ENCODE measurements at regions not wholly inside any gene's neighbourhood (a gene's known extent, or its start where the extent isn't known, plus 50 kb on each side); places are given as distances from the start of the nearest gene placed in this dataset.

- DNase-seq, result no peak
Measured at GRCh38 chr1:234535763-234536515, 57.0 kb upstream of the TARBP1 start.

GRCh38 chr1:234535218-234535617 lies 56.2 kb upstream of the TARBP1 start:
- DNase-seq, result no peak

GRCh38 chr1:234533975-234534876 lies 55.2 kb upstream of the TARBP1 start:
- no peak for DNase-seq

GRCh38 chr1:234533034-234533891 lies 54.3 kb upstream of the TARBP1 start:
- DNase-seq, result no peak

- DNase-seq, result no peak
Measured at GRCh38 chr1:234532503-234532922, 53.5 kb upstream of the TARBP1 start.

DNA sequence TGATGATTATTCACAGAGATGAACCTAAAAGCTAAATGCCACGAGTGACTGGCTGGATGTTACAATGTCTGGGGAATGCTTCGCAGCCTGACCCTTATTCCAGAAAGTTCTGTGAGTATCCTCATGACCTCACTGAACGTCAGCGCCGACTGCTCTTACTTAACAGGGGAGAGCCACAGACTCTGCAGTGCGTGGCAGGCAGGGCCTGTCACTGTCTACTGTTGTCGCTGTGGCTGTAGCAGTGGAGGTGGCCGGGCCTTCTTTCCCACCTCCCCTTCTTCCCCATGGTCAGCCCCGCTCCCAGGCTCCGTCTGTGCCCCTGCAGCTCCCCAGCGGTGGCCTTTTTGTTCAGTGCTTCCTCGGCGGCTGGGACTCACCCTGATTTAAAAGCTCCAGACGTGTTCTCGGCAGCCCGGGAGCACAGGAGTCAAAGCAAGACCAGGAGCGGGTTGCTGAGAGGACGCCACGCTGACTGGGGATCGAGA lies 52.2 kb upstream of the TARBP1 start:
- DNase-seq, result no peak

DNA sequence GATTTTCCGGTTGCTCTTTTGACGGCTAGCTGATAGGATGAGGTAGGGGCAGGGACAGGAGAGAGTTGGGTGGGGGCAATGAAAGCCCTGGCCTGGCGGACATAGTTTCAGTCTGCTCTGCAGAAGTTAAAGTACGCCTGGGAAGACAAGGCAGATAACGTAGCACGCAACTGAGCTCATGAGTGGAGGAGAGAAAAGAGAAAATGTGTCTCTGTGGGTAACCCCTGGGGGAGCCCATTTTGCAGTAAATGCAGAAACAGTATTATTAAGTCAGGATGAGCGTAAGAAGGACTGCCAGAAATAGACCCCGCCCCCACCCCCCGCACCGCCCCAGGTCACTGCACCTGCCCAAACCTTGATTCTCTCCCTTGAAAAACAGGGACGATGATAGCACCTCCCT lies 51.7 kb upstream of the TARBP1 start:
- no peak for DNase-seq

- DNase-seq, result no peak
Measured at GRCh38 chr1:234529950-234530237, 50.9 kb upstream of the TARBP1 start.

GRCh38 chr1:234529095-234529949 lies 50.3 kb upstream of the TARBP1 start:
- DNase-seq, result no peak
